Testis (tissue), 2 donors: ENCODE measurements at regions not wholly inside any gene's neighbourhood (a gene's known extent, or its start where the extent isn't known, plus 50 kb on each side); places are given as distances from the start of the nearest gene placed in this dataset.

ENCODE experiments used
- DNase-seq: peaks from one replicate; pipeline ENCODE4 v3.0.0-alpha.2; 2019
- H3K27ac ChIP-seq, 2 donors: fragments of 200-600 bp; sonication (generic); one replicate each; pipeline ENCODE4 v1.5.1; 2019
- H3K27me3 ChIP-seq: fragments of 200-600 bp; sonication (generic); one replicate; pipeline ENCODE4 v1.5.1; 2019
- H3K36me3 ChIP-seq: fragments of 200-600 bp; sonication (generic); one replicate; pipeline ENCODE4 v1.5.1; 2017; ENCODE audit warnings: low read depth; ENCODE audit errors: missing control alignments
- H3K4me1 ChIP-seq: fragments of 200-600 bp; sonication (generic); one replicate; pipeline ENCODE4 v1.5.1; 2019
- H3K4me3 ChIP-seq, 2 donors: fragments of 200-600 bp; sonication (generic); one replicate each; pipeline ENCODE4 v1.5.1; 2017 to 2019
- H3K9me3 ChIP-seq: fragments of 200-600 bp; sonication (generic); one replicate; pipeline ENCODE4 v1.5.1; 2017
- CTCF ChIP-seq, 3 experiments: fragments of 450-650 bp in 2 of 3; fragments of 200-600 bp in 1 of 3; sonication (generic) in 1 of 3; IDR thresholded peaks; one replicate each; pipeline ENCODE4 v1.5.1; 2016 to 2019; ENCODE audit warnings: antibody characterized with exemption in 3 of 3, mild to moderate bottlenecking in 2 of 3, moderate library complexity in 1 of 3
- POLR2A ChIP-seq: fragments of 450-650 bp; IDR thresholded peaks from one replicate; pipeline ENCODE4 v1.6.1; 2017; ENCODE audit warnings: antibody characterized with exemption, mild to moderate bottlenecking, moderate library complexity
- WGBS, 2 donors: methylation state at CpG; one replicate each; pipeline ENCODE4 v1.1.5; 2018; 5-methylcytosine and 5-hydroxymethylcytosine counted together
- intact Hi-C: fragments of 100-400 bp; cut with DNase I; formaldehyde crosslinking; loops from one replicate; pipeline ENCODE4 v1.15.1; 2023; ENCODE audit warnings: low total_unique reads

- WGBS, 2 donors, result 45 to 47% methylated on average over 1 of the region's 1 CpG
- Histone ChIP-seq H3K27ac (no peak overlapping the region), H3K4me3 (no peak overlapping the region), H3K9me3 (no peaks in the 10 kb centered on the region), H3K4me1 (no peaks in the 10 kb centered on the region), H3K36me3 (no peaks in the 10 kb centered on the region), H3K27me3 (no peaks in the 10 kb centered on the region)
- intact Hi-C loops, result no loop called here
- TF ChIP-seq CTCF (IDR thresholded peaks at IDR 0.05) (no peak), POLR2A (no peak)
- DNase-seq, result no peak
Observed at GRCh38 chr9:106350777-106351176, 512.2 kb upstream of the ZNF462 start.

- DNase-seq, result no peak
- Histone ChIP-seq H3K4me3 (no peak overlapping the region), H3K27me3 (no peaks in the 10 kb centered on the region), H3K9me3 (no peaks in the 10 kb centered on the region), H3K36me3 (no peaks in the 10 kb centered on the region), H3K4me1 (no peaks in the 10 kb centered on the region), H3K27ac (no peak overlapping the region)
- intact Hi-C loops, result no loop called here
- no peak for TF ChIP-seq CTCF (IDR thresholded peaks at IDR 0.05)
Observed at GRCh38 chr9:106356924-106357323, 506.0 kb upstream of the ZNF462 start.

- Histone ChIP-seq H3K4me3 (no peak overlapping the region), H3K9me3 (no peaks in the 10 kb centered on the region), H3K36me3 (no peaks in the 10 kb centered on the region), H3K27ac (no peak overlapping the region), H3K4me1 (no peaks in the 10 kb centered on the region), H3K27me3 (no peaks in the 10 kb centered on the region)
- 92 to 100% methylated on average over 1 of the region's 1 CpG for WGBS, 2 donors
- TF ChIP-seq CTCF (IDR thresholded peaks at IDR 0.05) (no peak), POLR2A (no peak)
- intact Hi-C loops, result no loop called here
- no peak for DNase-seq
Observed at GRCh38 chr9:106358331-106358730, 504.6 kb upstream of the ZNF462 start.

- no peak for DNase-seq
- no peaks in the 10 kb centered on the region for H3K4me1 ChIP-seq
- intact Hi-C loops, result no loop called here
- no peaks in the 10 kb centered on the region for H3K36me3 ChIP-seq
- no peak overlapping the region for H3K27ac ChIP-seq
- H3K4me3 ChIP-seq, result no peak overlapping the region
- 92 to 96% methylated on average over 2 of the region's 2 CpGs for whole genome bisulfite sequencing, 2 donors
- no peaks in the 10 kb centered on the region for H3K9me3 ChIP-seq
- no peaks in the 10 kb centered on the region for H3K27me3 ChIP-seq
- no peak for TF ChIP-seq POLR2A
- TF ChIP-seq CTCF (IDR thresholded peaks at IDR 0.05), result no peak
Observed at GRCh38 chr9:106376689-106377088, 486.3 kb upstream of the ZNF462 start.

- 60 to 69% methylated on average over 4 of the region's 4 CpGs for WGBS, 2 donors
- DNase-seq, result no peak
- intact Hi-C loops, result no loop called here
- H3K27me3 ChIP-seq, result no peaks in the 10 kb centered on the region
- no peak overlapping the region for H3K4me3 ChIP-seq
- TF ChIP-seq POLR2A (no peak), CTCF (IDR thresholded peaks at IDR 0.05) (no peak)
- no peaks in the 10 kb centered on the region for H3K36me3 ChIP-seq
- no peaks in the 10 kb centered on the region for H3K4me1 ChIP-seq
- H3K9me3 ChIP-seq, result no peaks in the 10 kb centered on the region
- no peak overlapping the region for H3K27ac ChIP-seq
Observed at GRCh38 chr9:106383072-106383471, 479.9 kb upstream of the ZNF462 start.
